ENCODE measurements at regions not wholly inside any gene's neighbourhood (a gene's known extent, or its start where the extent isn't known, plus 50 kb on each side); places are given as distances from the start of the nearest gene placed in this dataset.

DNA sequence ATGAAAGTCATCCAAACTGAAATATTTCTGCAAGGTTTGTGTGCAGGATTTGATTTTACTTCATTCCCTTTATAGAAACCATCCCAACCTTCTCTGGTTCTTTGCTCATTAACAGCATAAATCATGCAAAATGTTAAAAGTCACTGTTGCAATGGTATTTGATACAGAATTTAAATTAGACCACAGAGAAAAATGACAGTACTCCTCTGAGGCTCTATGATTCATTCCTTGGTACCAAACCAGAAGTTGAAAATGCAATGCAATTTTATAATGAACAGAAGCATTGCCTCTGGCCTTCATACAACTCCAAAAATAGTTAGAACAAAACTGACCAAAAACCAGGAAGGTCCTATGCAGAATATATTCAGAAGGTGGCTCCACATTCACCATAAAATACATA is 607.1 kb downstream of the TLE1 start:
- no peaks in the 10 kb centered on the region for H4K20me1 ChIP-seq (replicated peaks; ENCODE audit: control insufficient read depth, insufficient read depth, low read length)
- no peaks in the 10 kb centered on the region for H3K4me1 ChIP-seq (replicated peaks in 1 of 2; ENCODE audit: control insufficient read depth in 2 of 2, insufficient read depth in 2 of 2, low read length in 2 of 2)
- no peaks in the 10 kb centered on the region for H3K36me3 ChIP-seq (ENCODE audit: control insufficient read depth, insufficient read depth, low read length)
- H2AFZ ChIP-seq (ENCODE audit: low read depth, low read length): no peak overlapping the region
- H3K27ac ChIP-seq (ENCODE audit: extremely low read depth, low read depth, low read length): no peak overlapping the region
- no peaks in the 10 kb centered on the region for H3K9me1 ChIP-seq (ENCODE audit: control insufficient read depth, insufficient read depth, low read length)
- H3K79me2 ChIP-seq (ENCODE audit: control insufficient read depth, insufficient read depth, low read length): no peaks in the 10 kb centered on the region
- CTCF ChIA-PET (ENCODE audit: low intra/inter-chr PET ratio): no interaction called here
- no peak for ATAC-seq
- no peak overlapping the region for H3K9ac ChIP-seq (ENCODE audit: insufficient read depth in 1 of 2, low read depth in 2 of 2, low read length in 2 of 2)
- no peak overlapping the region for H3K4me2 ChIP-seq (ENCODE audit: insufficient read depth, low read length)
- FAIRE-seq: no peak
- DNase-seq (ENCODE audit: extremely low read depth in 1 of 4, low spot score in 3 of 4): no peak
- POLR2A ChIA-PET: no interaction called here
- H3K9me3 ChIP-seq (replicated peaks; ENCODE audit: control insufficient read depth, insufficient read depth, low read depth, low read length): no peaks in the 10 kb centered on the region
- BruUV-seq (replicated peaks): no TSS peak
- intact Hi-C loops (cut with micrococcal nuclease): no loop called here
- in situ Hi-C loops (cut with MboI): no loop called here
- H3K27me3 ChIP-seq (ENCODE audit: control insufficient read depth in 2 of 2, insufficient read depth in 2 of 2, low read length in 2 of 2): no peaks in the 10 kb centered on the region
- no peak overlapping the region for H3K4me3 ChIP-seq
- TF ChIP-seq SAFB (IDR thresholded peaks at IDR 0.05; ENCODE audit: borderline replicate concordance, low read depth, low read length) (no peak), FOXM1 (IDR thresholded peaks at IDR 0.05; ENCODE audit: low read depth) (no peak), FOXM1 (CRISPR knock-in tag; IDR thresholded peaks at IDR 0.05; ENCODE audit: low read depth) (no peak), ZFP1 (CRISPR knock-in tag; IDR thresholded peaks at IDR 0.05) (no peak), ZNF717 (CRISPR knock-in tag; IDR thresholded peaks at IDR 0.05) (no peak), ZNF431 (CRISPR knock-in tag; IDR thresholded peaks at IDR 0.05) (no peak), ZNF347 (CRISPR knock-in tag; IDR thresholded peaks at IDR 0.05; ENCODE audit: low read depth) (no peak), HMG20B (CRISPR knock-in tag; IDR thresholded peaks at IDR 0.05) (no peak), ZNF77 (CRISPR knock-in tag; IDR thresholded peaks at IDR 0.05) (no peak), NR2C1 (IDR thresholded peaks at IDR 0.05) (no peak), NR2C1 (tag; IDR thresholded peaks at IDR 0.05) (no peak)
- TF ChIP-seq, protein P1, sequence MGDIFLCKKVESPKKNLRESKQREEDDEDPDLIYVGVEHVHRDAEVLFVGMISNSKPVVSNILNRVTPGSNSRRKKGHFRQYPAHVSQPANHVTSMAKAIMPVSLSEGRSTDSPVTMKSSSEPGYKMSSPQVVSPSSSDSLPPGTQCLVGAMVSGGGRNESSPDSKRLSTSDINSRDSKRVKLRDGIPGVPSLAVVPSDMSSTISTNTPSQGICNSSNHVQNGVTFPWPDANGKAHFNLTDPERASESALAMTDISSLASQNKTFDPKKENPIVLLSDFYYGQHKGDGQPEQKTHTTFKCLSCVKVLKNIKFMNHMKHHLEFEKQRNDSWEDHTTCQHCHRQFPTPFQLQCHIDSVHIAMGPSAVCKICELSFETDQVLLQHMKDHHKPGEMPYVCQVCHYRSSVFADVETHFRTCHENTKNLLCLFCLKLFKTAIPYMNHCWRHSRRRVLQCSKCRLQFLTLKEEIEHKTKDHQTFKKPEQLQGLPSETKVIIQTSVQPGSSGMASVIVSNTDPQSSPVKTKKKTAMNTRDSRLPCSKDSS (IDR thresholded peaks at IDR 0.05; ENCODE audit: low read depth, partially characterized antibody): no peak
- TF ChIP-seq, protein P2, sequence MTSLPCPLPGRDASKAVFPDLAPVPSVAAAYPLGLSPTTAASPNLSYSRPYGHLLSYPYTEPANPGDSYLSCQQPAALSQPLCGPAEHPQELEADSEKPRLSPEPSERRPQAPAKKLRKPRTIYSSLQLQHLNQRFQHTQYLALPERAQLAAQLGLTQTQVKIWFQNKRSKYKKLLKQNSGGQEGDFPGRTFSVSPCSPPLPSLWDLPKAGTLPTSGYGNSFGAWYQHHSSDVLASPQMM (CRISPR knock-in tag; IDR thresholded peaks at IDR 0.05): no peak
